AG04449 (cell line): ENCODE measurements at regions not wholly inside any gene's neighbourhood (a gene's known extent, or its start where the extent isn't known, plus 50 kb on each side); places are given as distances from the start of the nearest gene placed in this dataset.

Experiments
- CTCF ChIA-PET: fragments of 350-600 bp; formaldehyde crosslinking; extraction: SDS; loops from one replicate; lab custom pipeline; 2021; ENCODE audit warnings: antibody characterized with exemption; lab: Yijun Ruan, JAX
- POLR2A ChIA-PET: fragments of 400-600, 350-600 bp; formaldehyde crosslinking; extraction: SDS; loops from one replicate; lab custom pipeline; 2020; ENCODE audit warnings: antibody characterized with exemption, inconsistent platforms; lab: Yijun Ruan, JAX
- DNase-seq: peaks from one replicate; pipeline ENCODE4 v3.0.0-alpha.2; 2010; ENCODE audit warnings: low read depth, low spot score
- H3K4me3 ChIP-seq: 2 replicates; pipeline ENCODE4 v1.5.1; 2011; ENCODE audit warnings: low read depth, mild to moderate bottlenecking, control low read depth, low read length
- TF ChIP-seq, protein P1 (sequence below): IDR thresholded peaks from one replicate; pipeline ENCODE4 v1.5.1; 2011; ENCODE audit warnings: mild to moderate bottlenecking, moderate library complexity, low read length, control low read depth, inconsistent platforms; ENCODE audit not compliant: insufficient read depth; ENCODE audit errors: missing control alignments

DNA sequence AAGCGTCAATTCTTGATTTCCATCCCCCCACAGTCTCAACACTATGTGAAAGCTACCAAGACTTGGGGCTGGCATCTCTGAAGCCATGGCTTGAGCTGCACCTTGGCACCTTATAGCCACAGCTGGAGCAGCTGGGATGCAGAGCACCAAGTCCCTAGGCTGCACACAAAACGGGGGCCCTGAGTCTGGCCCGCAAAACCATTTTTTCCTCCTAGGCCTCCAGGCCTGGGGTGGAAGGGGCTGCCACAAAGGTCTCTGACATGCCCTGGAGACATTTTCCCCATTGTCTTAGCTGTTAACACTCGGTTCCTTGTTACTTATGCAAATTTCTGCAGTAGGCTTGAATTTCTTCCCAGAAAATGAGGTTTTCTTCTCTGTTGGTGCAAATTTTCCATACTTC is 89.8 kb upstream of the GNAI1 start:
- POLR2A ChIA-PET = no interaction called here
- no peak overlapping the region for H3K4me3 ChIP-seq
- CTCF ChIA-PET = interaction anchor here (1.0 to 1.3 kb wide), 2 partner anchors 13 to 763 kb away, joined by 3 to 5 read pairs; no protein-coding TSS in a partner anchor
- TF ChIP-seq, protein P1, sequence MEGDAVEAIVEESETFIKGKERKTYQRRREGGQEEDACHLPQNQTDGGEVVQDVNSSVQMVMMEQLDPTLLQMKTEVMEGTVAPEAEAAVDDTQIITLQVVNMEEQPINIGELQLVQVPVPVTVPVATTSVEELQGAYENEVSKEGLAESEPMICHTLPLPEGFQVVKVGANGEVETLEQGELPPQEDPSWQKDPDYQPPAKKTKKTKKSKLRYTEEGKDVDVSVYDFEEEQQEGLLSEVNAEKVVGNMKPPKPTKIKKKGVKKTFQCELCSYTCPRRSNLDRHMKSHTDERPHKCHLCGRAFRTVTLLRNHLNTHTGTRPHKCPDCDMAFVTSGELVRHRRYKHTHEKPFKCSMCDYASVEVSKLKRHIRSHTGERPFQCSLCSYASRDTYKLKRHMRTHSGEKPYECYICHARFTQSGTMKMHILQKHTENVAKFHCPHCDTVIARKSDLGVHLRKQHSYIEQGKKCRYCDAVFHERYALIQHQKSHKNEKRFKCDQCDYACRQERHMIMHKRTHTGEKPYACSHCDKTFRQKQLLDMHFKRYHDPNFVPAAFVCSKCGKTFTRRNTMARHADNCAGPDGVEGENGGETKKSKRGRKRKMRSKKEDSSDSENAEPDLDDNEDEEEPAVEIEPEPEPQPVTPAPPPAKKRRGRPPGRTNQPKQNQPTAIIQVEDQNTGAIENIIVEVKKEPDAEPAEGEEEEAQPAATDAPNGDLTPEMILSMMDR = no peak
- DNase-seq = no peak

DNA sequence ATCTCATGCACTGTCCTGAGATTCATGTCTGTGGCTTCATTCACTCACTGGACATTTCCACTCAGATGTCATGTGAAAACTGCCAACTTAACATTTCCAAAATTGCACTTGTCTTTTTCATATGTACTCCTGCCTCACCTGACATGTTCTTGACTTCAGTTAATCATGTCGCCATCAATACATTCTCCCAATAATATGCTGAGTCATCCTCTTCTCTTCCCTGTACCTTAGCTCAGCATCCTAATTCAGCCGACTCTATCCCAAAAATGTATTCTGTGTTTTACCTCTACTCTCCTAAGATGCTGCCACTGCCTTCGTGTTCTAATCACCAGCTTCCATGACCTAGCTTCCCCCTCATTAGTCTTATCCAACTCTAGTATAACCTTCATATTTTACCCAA is 93.9 kb upstream of the GNAI1 start:
- TF ChIP-seq, protein P1 = no peak
- ChIA-PET CTCF (interaction anchor here (0.8 to 2.1 kb wide), 4 partner anchors 19 to 768 kb away, joined by 3 to 7 read pairs (median 6); no protein-coding TSS in a partner anchor), POLR2A (no interaction called here)
- no peak overlapping the region for H3K4me3 ChIP-seq
- no peak for DNase-seq

GRCh38 chr7:80040335-80040734 is 94.3 kb upstream of the GNAI1 start:
- TF ChIP-seq, protein P1 = no peak
- ChIA-PET POLR2A (no interaction called here), CTCF (interaction anchor here (1.8 to 2.1 kb wide), 3 partner anchors 20 to 767 kb away, joined by 6 to 7 read pairs (median 6); no protein-coding TSS in a partner anchor)
- DNase-seq = no peak
- H3K4me3 ChIP-seq = no peak overlapping the region

- TF ChIP-seq, protein P1 = no peak
- POLR2A ChIA-PET = interaction anchor here (0.6 kb wide), 1 partner anchor 1100 kb away, joined by 3 read pairs; no protein-coding TSS in a partner anchor
- no peak for DNase-seq
- CTCF ChIA-PET = interaction anchor here (1.8 to 2.6 kb wide), 3 partner anchors 8 to 741 kb away, joined by 6 to 19 read pairs (median 11); no protein-coding TSS in a partner anchor
- H3K4me3 ChIP-seq = no peak overlapping the region
Measured at GRCh38 chr7:80039251-80039884, 95.3 kb upstream of the GNAI1 start.

DNA sequence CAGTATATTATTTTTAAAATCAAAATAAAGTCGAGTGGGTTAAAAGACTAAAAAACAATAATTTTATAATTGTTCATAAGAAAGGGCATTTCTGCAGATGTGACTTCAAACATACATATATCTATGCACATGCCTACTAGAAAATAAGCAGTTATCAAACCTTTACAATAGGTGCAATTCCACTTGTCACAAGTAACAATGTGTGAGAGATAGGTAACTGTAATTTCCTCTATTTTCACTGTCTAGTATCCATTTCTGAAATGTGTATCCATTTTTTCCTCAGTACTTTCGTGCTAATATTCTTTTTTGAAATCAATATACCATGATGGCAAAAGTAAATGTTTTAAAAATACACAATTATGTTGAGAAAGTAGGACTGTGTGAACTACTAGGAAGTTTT is 96.9 kb upstream of the GNAI1 start:
- no peak for DNase-seq
- ChIA-PET POLR2A (no interaction called here), CTCF (interaction anchor here (1.0 to 2.6 kb wide), 4 partner anchors 10 to 232 kb away, joined by 3 to 19 read pairs (median 10); no protein-coding TSS in a partner anchor)
- TF ChIP-seq, protein P1 = no peak
- no peak overlapping the region for H3K4me3 ChIP-seq

- POLR2A ChIA-PET = no interaction called here
- no peak for DNase-seq
- H3K4me3 ChIP-seq = no peak overlapping the region
- CTCF ChIA-PET = interaction anchor here (1.9 kb wide), 1 partner anchor 11 kb away, joined by 9 read pairs; no protein-coding TSS in a partner anchor
- TF ChIP-seq, protein P1 = no peak
Measured at GRCh38 chr7:80036107-80036506, 98.5 kb upstream of the GNAI1 start.
